ENCODE measurements at regions not wholly inside any gene's neighbourhood (a gene's known extent, or its start where the extent isn't known, plus 50 kb on each side); places are given as distances from the start of the nearest gene placed in this dataset.

GRCh38 chrX:40473460-40474204, 107.1 kb upstream of the ATP6AP2 start:
- no peaks in the 10 kb centered on the region for H3K9me3 Mint-ChIP-seq
- Histone ChIP-seq H3K4me1 (ENCODE audit: control insufficient read depth, insufficient read depth, low read length) (peaks cover 26% of the 10 kb centered on the region), H3K27ac (ENCODE audit: low read length) (no peak overlapping the region), H3K9me3 (ENCODE audit: control insufficient read depth, insufficient read depth, low read length) (no peaks in the 10 kb centered on the region), H3K27me3 (ENCODE audit: control insufficient read depth, insufficient read depth, low read length) (peaks cover 2% of the 10 kb centered on the region), H3K4me3 (ENCODE audit: low read length) (no peak overlapping the region), H3K36me3 (ENCODE audit: control insufficient read depth, insufficient read depth, low read length) (no peaks in the 10 kb centered on the region)
- WGBS (ENCODE audit: insufficient coverage), result 43% methylated on average over 6 of the region's 8 CpGs
- no peak for ATAC-seq
- no peak overlapping the region for H3K27ac Mint-ChIP-seq
- intact Hi-C loops (cut with micrococcal nuclease), result no loop called here
- H3K27me3 Mint-ChIP-seq (ENCODE audit: low read depth in 2 of 2), result peaks cover 15 to 52% of the 10 kb centered on the region in 2 donors
- DNase-seq, result no peak
- peaks cover 11 to 14% of the 10 kb centered on the region in 2 donors for H3K4me1 Mint-ChIP-seq
- no peaks in the 10 kb centered on the region for H3K36me3 Mint-ChIP-seq
- no peak overlapping the region for H3K4me3 Mint-ChIP-seq
- TF ChIP-seq CTCF (IDR thresholded peaks at IDR 0.05), result no peak

- intact Hi-C loops (cut with micrococcal nuclease), result no loop called here
- Mint-ChIP-seq H3K36me3 (no peaks in the 10 kb centered on the region), H3K27me3 (ENCODE audit: low read depth in 2 of 2) (peaks cover 17 to 46% of the 10 kb centered on the region in 2 donors), H3K4me1 (peaks cover 11 to 14% of the 10 kb centered on the region in 2 donors), H3K27ac (no peak overlapping the region), H3K9me3 (no peaks in the 10 kb centered on the region), H3K4me3 (no peak overlapping the region)
- peak in 2 of 3 donors; percentile 50 to 61 for ATAC-seq
- 12% methylated on average over 16 of the region's 16 CpGs for WGBS (ENCODE audit: insufficient coverage)
- Histone ChIP-seq H3K4me1 (ENCODE audit: control insufficient read depth, insufficient read depth, low read length) (peaks cover 29% of the 10 kb centered on the region), H3K27me3 (ENCODE audit: control insufficient read depth, insufficient read depth, low read length) (peaks cover 2% of the 10 kb centered on the region), H3K36me3 (ENCODE audit: control insufficient read depth, insufficient read depth, low read length) (no peaks in the 10 kb centered on the region), H3K9me3 (ENCODE audit: control insufficient read depth, insufficient read depth, low read length) (no peaks in the 10 kb centered on the region), H3K4me3 (ENCODE audit: low read length) (no peak overlapping the region), H3K27ac (ENCODE audit: low read length) (no peak overlapping the region)
- DNase-seq, result peak in 1 of 2 donors; percentile 44
- no peak for TF ChIP-seq CTCF (IDR thresholded peaks at IDR 0.05)
Observed at GRCh38 chrX:40471965-40472648, 108.7 kb upstream of the ATP6AP2 start.

- no peak overlapping the region for H3K4me3 ChIP-seq (ENCODE audit: low read length)
- ATAC-seq (no peak), DNase-seq (no peak)
- H3K27me3 Mint-ChIP-seq (ENCODE audit: low read depth in 2 of 2), result peaks cover 17 to 36% of the 10 kb centered on the region in 2 donors
- H3K27me3 ChIP-seq (ENCODE audit: control insufficient read depth, insufficient read depth, low read length), result peaks cover 2% of the 10 kb centered on the region
- H3K4me3 Mint-ChIP-seq, result no peak overlapping the region
- H3K36me3 ChIP-seq (ENCODE audit: control insufficient read depth, insufficient read depth, low read length), result no peaks in the 10 kb centered on the region
- H3K4me1 ChIP-seq (ENCODE audit: control insufficient read depth, insufficient read depth, low read length), result peaks cover 19% of the 10 kb centered on the region
- no peak for TF ChIP-seq CTCF (IDR thresholded peaks at IDR 0.05)
- 100% methylated on average over 5 of the region's 11 CpGs for WGBS (ENCODE audit: insufficient coverage)
- no peaks in the 10 kb centered on the region for H3K9me3 Mint-ChIP-seq
- H3K4me1 Mint-ChIP-seq, result peaks cover 5 to 14% of the 10 kb centered on the region in 2 donors
- no peak overlapping the region for H3K27ac ChIP-seq (ENCODE audit: low read length)
- H3K27ac Mint-ChIP-seq, result no peak overlapping the region
- intact Hi-C loops (cut with micrococcal nuclease), result no loop called here
- H3K36me3 Mint-ChIP-seq, result no peaks in the 10 kb centered on the region
- H3K9me3 ChIP-seq (ENCODE audit: control insufficient read depth, insufficient read depth, low read length), result no peaks in the 10 kb centered on the region
Observed at GRCh38 chrX:40470830-40471429, 109.8 kb upstream of the ATP6AP2 start.

All from natural killer cell (primary cell).